ENCODE measurements at regions not wholly inside any gene's neighbourhood (a gene's known extent, or its start where the extent isn't known, plus 50 kb on each side); places are given as distances from the start of the nearest gene placed in this dataset.
"Not testable (repeated sequence)": the region's sequence is repeated elsewhere in the genome, so short reads cannot be mapped to it uniquely, and the experiment has no call there.

DNA sequence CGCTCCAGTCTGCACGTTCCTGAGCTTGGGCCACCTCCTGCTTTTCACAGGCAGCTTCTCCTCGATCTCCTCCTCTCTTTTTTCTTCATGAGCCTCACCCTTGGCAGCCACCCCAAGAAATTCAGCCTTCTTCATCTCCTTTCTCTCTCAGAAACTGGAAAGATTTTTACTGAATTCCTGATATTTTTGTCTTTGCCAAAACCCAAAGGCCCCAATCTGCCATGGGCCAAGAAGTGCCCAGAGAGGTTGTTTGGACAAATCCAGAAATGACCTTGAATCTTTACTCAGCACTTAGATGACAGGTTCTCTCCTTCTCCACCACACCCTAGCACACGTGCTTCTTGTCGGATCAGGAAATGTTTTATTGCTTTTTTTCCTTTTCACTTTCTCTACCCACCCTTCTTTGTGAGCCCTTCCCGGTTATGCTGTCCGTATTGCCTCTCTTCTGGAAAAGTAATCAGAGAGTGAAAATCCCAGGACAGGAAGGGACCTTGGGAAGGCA lies 134.5 kb upstream of the TNP1 start:
- DNase-seq (ENCODE audit: extremely low read depth, low read depth): no peak

GRCh38 chr2:216992056-216992675 lies 132.3 kb upstream of the TNP1 start:
- no peak for DNase-seq (ENCODE audit: extremely low read depth, low read depth)

DNA sequence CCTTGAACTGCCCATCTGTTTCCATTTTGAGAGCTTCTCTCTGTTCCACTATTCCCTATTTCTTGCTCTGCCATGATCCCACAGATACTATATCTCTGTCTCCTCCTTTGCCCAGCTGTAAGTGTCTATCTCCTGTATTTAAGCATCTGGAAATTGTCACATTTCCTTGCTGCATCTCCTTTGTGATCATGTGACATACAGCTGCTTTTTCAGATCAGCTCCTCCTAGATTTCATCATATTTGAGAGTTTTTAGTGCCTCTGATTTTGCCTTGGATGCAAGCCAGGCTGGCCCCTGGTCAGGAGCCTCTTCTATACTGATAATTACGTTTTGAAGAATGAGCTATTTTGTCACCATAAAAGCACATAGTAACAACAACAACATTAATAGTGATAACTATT lies 131.7 kb upstream of the TNP1 start:
- DNase-seq (ENCODE audit: extremely low read depth, low read depth): no peak

- DNase-seq (ENCODE audit: extremely low read depth, low read depth): no peak
Measured at GRCh38 chr2:216989340-216990129, 129.7 kb upstream of the TNP1 start.

DNA sequence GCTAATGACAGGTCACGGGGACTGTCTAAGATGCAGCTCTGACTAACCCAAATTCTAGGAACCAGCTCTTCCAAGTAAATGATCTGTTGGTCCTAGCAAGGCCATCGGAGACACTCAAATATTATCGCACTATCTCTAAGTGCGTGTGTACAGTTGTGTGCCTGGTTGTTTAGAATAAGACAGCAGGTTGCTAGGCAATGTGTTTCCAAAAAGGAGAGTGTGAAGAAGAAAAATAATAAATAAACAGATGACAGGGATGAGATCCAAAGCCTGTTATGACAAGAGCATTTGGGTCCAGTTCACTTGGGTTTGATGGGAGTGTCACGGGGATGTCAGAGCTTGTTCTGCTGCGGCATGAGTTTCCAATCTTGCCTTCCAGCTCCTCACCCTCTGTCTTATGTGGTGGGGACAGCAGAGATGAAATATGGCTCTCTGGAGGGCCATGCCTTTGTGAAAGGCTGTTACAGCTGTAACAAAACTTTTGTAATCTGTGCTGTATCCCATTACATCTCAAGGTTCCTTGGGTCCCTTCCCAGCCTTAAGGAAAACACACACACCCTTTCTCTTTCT lies 127.5 kb upstream of the TNP1 start:
- no peak for DNase-seq (ENCODE audit: extremely low read depth, low read depth)

DNA sequence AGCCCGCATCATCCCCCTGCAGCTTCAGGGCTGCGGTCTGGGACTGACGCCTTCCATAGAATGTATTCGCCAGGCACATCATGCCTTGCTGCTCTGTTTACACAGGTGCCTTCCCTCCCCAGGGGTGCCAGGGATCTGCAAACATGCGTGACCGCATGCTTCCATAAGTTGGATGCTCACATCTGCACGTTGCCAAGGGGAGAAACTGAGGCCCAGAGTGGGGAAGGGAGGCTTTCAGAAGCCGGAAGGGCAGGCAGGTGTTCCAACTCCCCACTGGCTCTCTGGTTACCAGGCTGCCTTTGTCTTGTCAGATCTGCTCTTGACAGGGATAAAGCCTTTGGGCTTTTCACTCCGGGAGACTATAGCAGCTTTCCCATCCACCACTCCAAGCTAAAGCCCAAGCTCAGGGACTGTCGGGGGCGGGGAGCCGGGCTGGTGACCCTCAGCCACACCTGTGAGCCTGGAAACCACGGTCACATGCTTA lies 125.8 kb upstream of the TNP1 start:
- DNase-seq (ENCODE audit: extremely low read depth, low read depth): no peak

GRCh38 chr2:216984937-216985336 lies 125.1 kb upstream of the TNP1 start:
- DNase-seq (ENCODE audit: extremely low read depth, low read depth): no peak

- DNase-seq (ENCODE audit: extremely low read depth, low read depth): not testable (repeated sequence)
Measured at GRCh38 chr2:216981951-216982350, 122.1 kb upstream of the TNP1 start.

DNA sequence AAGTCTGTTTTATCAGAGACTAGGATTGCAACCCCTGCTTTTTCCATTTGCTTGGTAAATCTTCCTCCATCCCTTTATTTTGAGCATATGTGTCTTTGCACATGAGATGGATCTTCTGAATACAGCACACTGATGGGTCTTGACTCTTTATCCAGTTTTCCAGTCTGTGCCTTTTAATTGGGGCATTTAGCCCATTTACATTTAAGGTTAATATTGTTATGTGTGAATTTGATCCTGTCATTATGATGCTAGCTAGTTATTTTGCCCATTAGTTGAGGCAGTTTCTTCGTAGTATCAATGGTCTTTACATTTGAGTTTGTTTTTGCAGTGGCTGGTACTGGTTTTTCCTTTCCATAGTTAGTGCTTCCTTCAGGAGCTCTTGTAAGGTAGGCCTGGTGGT lies 120.6 kb upstream of the TNP1 start:
- not testable (repeated sequence) for DNase-seq (ENCODE audit: extremely low read depth, low read depth)

GRCh38 chr2:216974321-216975302 lies 114.7 kb upstream of the TNP1 start:
- DNase-seq (ENCODE audit: extremely low read depth, low read depth): no peak

GRCh38 chr2:216971593-216971992 lies 111.7 kb upstream of the TNP1 start:
- DNase-seq (ENCODE audit: extremely low read depth, low read depth): no peak

DNA sequence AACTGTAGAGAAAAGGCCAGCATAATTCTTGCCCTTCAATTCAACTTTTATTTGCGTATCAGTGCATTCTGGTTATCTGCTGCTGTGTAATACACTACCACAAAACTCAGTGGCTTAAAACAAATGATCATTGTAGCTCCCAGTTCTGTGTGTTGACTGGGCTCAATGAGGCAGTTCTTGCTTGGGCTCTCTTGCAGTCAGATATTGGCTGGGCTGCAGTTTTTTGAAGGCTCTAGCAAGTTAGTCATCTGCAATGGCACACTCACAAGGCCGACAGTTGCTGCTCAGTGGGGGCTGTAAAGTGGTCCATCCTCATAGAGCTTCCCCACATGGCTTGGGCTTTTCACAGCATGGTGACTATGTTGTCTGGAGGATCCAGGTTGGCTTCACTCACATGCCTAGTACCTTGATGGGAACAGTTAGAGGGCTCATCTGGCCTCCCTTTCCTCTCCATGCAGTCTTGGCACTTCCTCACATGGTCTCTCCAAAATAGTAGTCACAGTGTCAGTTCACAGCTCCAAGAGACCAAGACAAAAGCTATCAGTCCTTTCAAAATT lies 110.6 kb upstream of the TNP1 start:
- DNase-seq (ENCODE audit: extremely low read depth, low read depth): no peak

GRCh38 chr2:216967889-216968288 lies 108.0 kb upstream of the TNP1 start:
- DNase-seq (ENCODE audit: extremely low read depth, low read depth): no peak

DNA sequence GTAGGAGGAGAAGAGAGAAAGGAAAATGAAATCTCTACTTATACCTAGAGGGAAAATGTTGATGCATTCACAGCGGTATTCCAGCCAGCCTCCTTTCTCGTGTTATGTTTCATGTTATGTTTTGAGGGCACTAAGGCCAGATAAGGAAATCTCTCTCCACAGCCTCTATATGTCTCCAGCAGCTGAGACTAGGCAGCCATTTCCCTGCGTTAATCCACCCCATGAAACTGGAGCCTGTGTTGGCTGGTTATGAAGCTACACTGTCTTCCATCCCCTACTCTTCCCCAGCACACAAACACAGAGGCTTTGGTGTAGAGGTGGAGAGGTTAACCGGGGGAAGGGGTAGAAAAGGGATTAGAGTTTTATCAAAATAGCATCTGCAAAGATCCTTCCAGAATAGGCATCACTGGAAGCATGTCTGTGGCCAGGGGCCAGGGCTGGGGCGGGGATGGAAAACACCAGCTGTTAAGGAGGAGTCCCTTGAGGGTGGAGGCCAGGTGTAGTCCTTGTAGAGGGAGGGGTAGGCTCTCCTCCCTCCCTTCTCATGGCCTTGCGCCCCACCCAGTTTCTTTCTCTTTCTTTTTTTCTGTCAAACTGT lies 100.9 kb upstream of the TNP1 start:
- DNase-seq (ENCODE audit: extremely low read depth, low read depth): no peak

GRCh38 chr2:216959433-216959832 lies 99.6 kb upstream of the TNP1 start:
- no peak for DNase-seq (ENCODE audit: extremely low read depth, low read depth)

DNA sequence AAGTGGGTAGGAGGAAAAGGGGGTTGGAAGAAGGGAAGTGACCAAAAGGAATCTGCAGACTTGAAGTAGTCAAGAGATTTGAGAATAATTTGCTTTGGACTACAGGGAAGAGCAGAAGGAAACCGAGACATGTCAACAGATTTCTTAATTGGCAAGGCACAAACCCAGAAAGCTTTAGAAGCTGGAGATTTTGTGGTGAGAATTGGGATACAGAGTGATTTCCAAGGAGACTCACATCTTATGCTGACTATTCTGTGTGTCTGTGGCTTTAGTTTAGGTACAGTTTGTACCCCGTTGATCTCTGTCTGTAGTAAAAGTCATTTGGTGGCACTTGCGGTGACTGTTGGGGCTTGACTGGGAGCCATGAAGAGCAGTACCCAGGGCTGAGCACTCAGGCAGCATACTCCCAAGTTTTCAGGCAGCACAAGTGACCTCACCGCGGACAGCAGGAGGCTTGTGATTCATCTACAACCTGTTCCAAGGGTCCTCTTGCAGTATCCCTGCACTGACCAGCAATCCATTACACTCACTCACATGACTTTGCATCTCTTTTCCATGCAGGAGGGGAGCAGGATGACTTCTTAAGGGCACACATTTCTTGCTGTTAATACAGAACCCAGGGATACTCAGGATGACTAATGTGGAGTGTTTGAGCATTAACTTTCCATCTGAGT lies 97.1 kb upstream of the TNP1 start:
- DNase-seq (ENCODE audit: extremely low read depth, low read depth): no peak

DNA sequence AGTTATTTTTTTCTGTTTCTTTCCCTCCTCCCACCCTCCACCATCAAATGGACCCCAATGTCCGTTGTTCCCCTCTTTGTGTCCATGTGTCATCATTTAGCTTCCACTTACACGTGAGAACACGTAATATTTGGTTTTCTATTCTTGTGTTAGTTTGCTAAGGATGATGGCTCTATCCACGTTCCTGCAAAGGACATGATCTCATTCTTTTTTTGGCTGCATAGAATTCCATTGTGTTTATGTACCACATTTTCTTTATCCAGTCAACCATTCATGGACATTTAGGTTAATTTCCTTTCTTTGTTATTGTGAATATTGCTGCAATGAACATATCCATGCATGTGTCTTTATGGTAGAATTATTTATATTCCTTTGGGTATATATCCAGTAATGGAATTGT lies 91.3 kb upstream of the TNP1 start:
- DNase-seq (ENCODE audit: extremely low read depth, low read depth): no peak

- DNase-seq (ENCODE audit: extremely low read depth, low read depth): no peak
Measured at GRCh38 chr2:216950547-216950946, 90.7 kb upstream of the TNP1 start.

DNA sequence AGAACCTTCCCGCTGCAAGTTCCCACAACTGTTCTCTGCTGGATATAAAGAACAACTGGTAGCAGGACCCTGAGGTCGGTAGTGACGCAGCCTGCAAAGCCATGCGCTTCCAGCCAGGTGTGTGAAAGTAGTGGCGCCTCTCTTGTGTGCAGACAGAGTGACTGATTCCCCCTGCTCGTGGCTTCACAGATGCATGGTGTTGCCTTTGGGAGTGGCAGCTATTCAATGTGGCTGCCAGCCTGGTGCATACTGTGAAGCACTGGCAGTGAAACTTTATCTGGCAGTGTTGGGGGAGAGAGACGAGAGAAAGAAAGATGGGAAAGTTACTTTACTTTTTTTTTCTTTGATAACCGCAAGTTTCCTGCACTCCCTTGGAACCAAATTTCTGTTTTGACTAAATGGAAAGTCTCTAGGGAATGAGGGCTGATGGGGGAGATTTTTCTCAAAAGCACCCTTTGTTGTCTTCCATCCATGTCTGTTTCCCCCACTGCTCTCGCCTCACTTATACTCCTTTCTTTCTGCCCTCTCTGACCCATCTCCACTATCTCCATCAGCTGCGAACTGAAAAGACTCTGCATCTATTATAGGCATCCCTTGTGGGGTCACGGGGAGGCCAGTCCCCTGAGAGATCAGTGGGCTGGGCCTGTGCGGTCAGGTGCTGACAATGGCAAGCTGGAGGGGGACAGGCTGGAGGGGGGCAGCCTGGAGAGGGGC lies 90.0 kb upstream of the TNP1 start:
- no peak for DNase-seq (ENCODE audit: extremely low read depth, low read depth)
